GM12864 (cell line): ENCODE measurements at regions not wholly inside any gene's neighbourhood (a gene's known extent, or its start where the extent isn't known, plus 50 kb on each side); places are given as distances from the start of the nearest gene placed in this dataset.

Source experiments
- DNase-seq: peaks from one replicate; pipeline ENCODE4 v3.0.0-alpha.2; 2011; ENCODE audit warnings: low read depth
- H3K4me3 ChIP-seq: 2 replicates; pipeline ENCODE4 v1.5.1; 2011; ENCODE audit warnings: mild to moderate bottlenecking, low read depth, low read length, control low read depth
- CTCF ChIP-seq: IDR thresholded peaks from 2 replicates; pipeline ENCODE4 v1.5.1; 2011; ENCODE audit warnings: low read depth, mild to moderate bottlenecking, moderate library complexity, low read length, control low read depth, inconsistent platforms; ENCODE audit errors: missing control alignments

- no peak for TF ChIP-seq CTCF
- DNase-seq: no peak
Measured at GRCh38 chr2:217392930-217393584, 533.2 kb upstream of the TNP1 start.

GRCh38 chr2:217387776-217388387 is 528.0 kb upstream of the TNP1 start:
- no peak overlapping the region for H3K4me3 ChIP-seq
- no peak for TF ChIP-seq CTCF
- DNase-seq: no peak

More at GRCh38 chr2:217392930-217393584, 533.2 kb upstream of the TNP1 start:
- no peak overlapping the region for H3K4me3 ChIP-seq

- TF ChIP-seq CTCF: no peak
- no peak overlapping the region for H3K4me3 ChIP-seq
- no peak for DNase-seq
Measured at GRCh38 chr2:217386041-217386440, 526.2 kb upstream of the TNP1 start.

GRCh38 chr2:217383620-217384019 is 523.8 kb upstream of the TNP1 start:
- TF ChIP-seq CTCF: no peak
- DNase-seq: no peak
- no peak overlapping the region for H3K4me3 ChIP-seq

- no peak for DNase-seq
- no peak for TF ChIP-seq CTCF
- H3K4me3 ChIP-seq: no peak overlapping the region
Measured at GRCh38 chr2:217382794-217383193, 522.9 kb upstream of the TNP1 start.

- TF ChIP-seq CTCF: no peak
- DNase-seq: no peak
- no peak overlapping the region for H3K4me3 ChIP-seq
Measured at GRCh38 chr2:217379807-217380206, 519.9 kb upstream of the TNP1 start.

GRCh38 chr2:217372794-217373193 is 512.9 kb upstream of the TNP1 start:
- no peak for DNase-seq
- TF ChIP-seq CTCF: no peak
- no peak overlapping the region for H3K4me3 ChIP-seq
